Tibial artery (tissue), 4 donors: ENCODE measurements at regions not wholly inside any gene's neighbourhood (a gene's known extent, or its start where the extent isn't known, plus 50 kb on each side); places are given as distances from the start of the nearest gene placed in this dataset.
A peak's percentile ranks its signal among the peaks of the same experiment; 100 is the strongest.

Experiments used
- DNase-seq, 2 donors: peaks; one replicate each; pipeline ENCODE4 v3.0.0-alpha.2; 2019
- H3K27ac ChIP-seq, 2 donors: fragments of 200-600 bp; sonication (generic) in 1 of 2; 1 replicate in 1 of 2; 2 replicates in 1 of 2; pipeline ENCODE4 v1.5.1; 2018 to 2019; ENCODE audit warnings: mild to moderate bottlenecking in 1 of 2
- H3K27me3 ChIP-seq, 2 donors: fragments of 200-600 bp; sonication (generic) in 1 of 2; one replicate each; pipeline versions ENCODE4 v1.5.1 to v1.6.0; 2016 to 2019
- H3K36me3 ChIP-seq, 3 donors: fragments of 200-600 bp; sonication (generic) in 2 of 3; one replicate each; pipeline ENCODE4 v1.5.1; 2016 to 2019; ENCODE audit warnings: mild to moderate bottlenecking in 2 of 3
- H3K4me1 ChIP-seq, 4 donors: fragments of 200-600 bp; sonication (generic) in 2 of 4; 1 replicate in 3 of 4; 2 replicates in 1 of 4; pipeline ENCODE4 v1.5.1; 2016 to 2019
- H3K4me3 ChIP-seq, 2 donors: fragments of 200-600 bp; sonication (generic) in 1 of 2; 1 replicate in 1 of 2; 2 replicates in 1 of 2; pipeline ENCODE4 v1.5.1; 2018 to 2019; ENCODE audit warnings: mild to moderate bottlenecking in 2 of 2
- H3K9me3 ChIP-seq, 3 donors: fragments of 200-600 bp; sonication (generic) in 1 of 3; one replicate each; pipeline ENCODE4 v1.5.1; 2016 to 2019
- CTCF ChIP-seq, 2 experiments: fragments of 200-600 bp in 1 of 2; fragments of 450-650 bp in 1 of 2; IDR thresholded peaks; one replicate each; pipeline ENCODE4 v1.5.1; 2017 to 2019; ENCODE audit warnings: antibody characterized with exemption in 2 of 2, mild to moderate bottlenecking in 1 of 2, moderate library complexity in 1 of 2
- intact Hi-C: fragments of 100-400 bp; cut with DNase I; formaldehyde crosslinking; loops from one replicate; pipeline ENCODE4 v1.15.0; 2023; ENCODE audit warnings: low total_unique reads

DNA sequence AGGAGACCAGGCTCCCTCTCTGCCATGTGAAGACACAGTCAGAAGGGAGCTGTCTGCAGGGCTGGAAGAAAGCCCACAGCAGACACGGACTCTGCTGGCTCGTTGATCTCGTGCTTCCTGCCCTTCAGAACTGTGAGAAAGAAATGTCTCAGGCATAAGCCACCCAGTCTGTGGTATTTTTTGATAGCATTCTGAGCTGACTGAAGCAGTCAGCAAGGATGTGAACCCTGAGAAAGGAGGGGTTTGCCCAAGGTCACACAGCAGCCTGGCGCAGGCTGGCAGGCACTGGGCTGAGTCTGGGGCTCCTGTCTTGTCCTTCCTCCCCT lies 255.1 kb upstream of the B3GAT1 start:
- Histone ChIP-seq H3K27me3 (peaks cover 0 to 24% of the 10 kb centered on the region in 2 donors), H3K9me3 (peaks cover 0 to 5% (median 0%) of the 10 kb centered on the region in 3 donors), H3K36me3 (no peaks in the 10 kb centered on the region), H3K4me1 (no peaks in the 10 kb centered on the region), H3K27ac (no peak overlapping the region), H3K4me3 (no peak overlapping the region)
- intact Hi-C loops: no loop called here
- DNase-seq: no peak
- TF ChIP-seq CTCF (IDR thresholded peaks at IDR 0.05): no peak

- peak in 1 of 2 donors; percentile 44 for DNase-seq
- no peaks in the 10 kb centered on the region for H3K4me1 ChIP-seq
- H3K4me3 ChIP-seq: no peak overlapping the region
- H3K36me3 ChIP-seq: no peaks in the 10 kb centered on the region
- TF ChIP-seq CTCF (IDR thresholded peaks at IDR 0.05): no peak
- peaks cover 0 to 22% of the 10 kb centered on the region in 2 donors for H3K27me3 ChIP-seq
- intact Hi-C loops: no loop called here
- no peak overlapping the region for H3K27ac ChIP-seq
- H3K9me3 ChIP-seq: peaks cover 0 to 5% (median 0%) of the 10 kb centered on the region in 3 donors
Observed at GRCh38 chr11:134666273-134667174, 254.5 kb upstream of the B3GAT1 start.

DNA sequence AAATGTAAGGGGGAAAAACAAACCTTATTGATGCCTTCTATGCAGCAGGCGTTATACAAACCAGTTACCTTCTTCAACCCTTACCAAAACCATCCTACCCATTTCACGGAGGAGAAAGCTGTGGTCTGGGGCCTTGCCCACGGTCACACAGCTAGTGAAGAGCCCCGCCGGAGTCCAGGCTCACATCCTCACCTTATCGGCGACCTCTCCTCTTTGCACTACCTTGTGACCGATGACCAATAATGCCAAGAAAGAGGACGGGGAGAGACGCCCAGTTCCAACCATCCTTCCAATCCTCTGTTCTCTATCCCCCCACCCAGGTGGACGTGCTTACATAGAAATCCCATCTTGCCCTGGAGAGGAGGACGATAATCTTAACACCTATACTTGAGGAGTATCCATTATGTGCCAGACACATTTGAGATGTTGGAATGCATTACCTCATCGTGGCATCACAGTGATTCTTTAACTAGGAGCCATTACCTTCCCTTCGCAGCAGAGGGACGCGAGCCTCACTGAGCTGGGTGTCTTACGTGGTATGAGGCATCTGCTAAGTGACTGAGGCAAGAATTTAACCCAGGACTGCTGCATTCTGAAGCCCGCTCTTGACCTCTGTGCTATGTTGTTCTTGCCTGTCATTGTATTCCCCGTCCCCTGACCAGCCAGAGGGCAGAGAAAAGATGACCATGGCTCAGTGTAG lies 253.7 kb upstream of the B3GAT1 start:
- peaks cover 0 to 5% (median 0%) of the 10 kb centered on the region in 3 donors for H3K9me3 ChIP-seq
- TF ChIP-seq CTCF (IDR thresholded peaks at IDR 0.05): no peak
- intact Hi-C loops: no loop called here
- peaks cover 0 to 22% of the 10 kb centered on the region in 2 donors for H3K27me3 ChIP-seq
- H3K27ac ChIP-seq: no peak overlapping the region
- H3K4me1 ChIP-seq: no peaks in the 10 kb centered on the region
- H3K4me3 ChIP-seq: no peak overlapping the region
- peak in 1 of 2 donors; percentile 33 for DNase-seq
- no peaks in the 10 kb centered on the region for H3K36me3 ChIP-seq

- DNase-seq: peak in 1 of 2 donors; percentile 56
- peaks cover 0 to 5% (median 0%) of the 10 kb centered on the region in 3 donors for H3K9me3 ChIP-seq
- H3K36me3 ChIP-seq: no peaks in the 10 kb centered on the region
- peaks cover 0 to 17% of the 10 kb centered on the region in 2 donors for H3K27me3 ChIP-seq
- H3K4me3 ChIP-seq: no peak overlapping the region
- no peaks in the 10 kb centered on the region for H3K4me1 ChIP-seq
- no peak overlapping the region for H3K27ac ChIP-seq
- no peak for TF ChIP-seq CTCF (IDR thresholded peaks at IDR 0.05)
- intact Hi-C loops: no loop called here
Observed at GRCh38 chr11:134665188-134665535, 253.1 kb upstream of the B3GAT1 start.

DNA sequence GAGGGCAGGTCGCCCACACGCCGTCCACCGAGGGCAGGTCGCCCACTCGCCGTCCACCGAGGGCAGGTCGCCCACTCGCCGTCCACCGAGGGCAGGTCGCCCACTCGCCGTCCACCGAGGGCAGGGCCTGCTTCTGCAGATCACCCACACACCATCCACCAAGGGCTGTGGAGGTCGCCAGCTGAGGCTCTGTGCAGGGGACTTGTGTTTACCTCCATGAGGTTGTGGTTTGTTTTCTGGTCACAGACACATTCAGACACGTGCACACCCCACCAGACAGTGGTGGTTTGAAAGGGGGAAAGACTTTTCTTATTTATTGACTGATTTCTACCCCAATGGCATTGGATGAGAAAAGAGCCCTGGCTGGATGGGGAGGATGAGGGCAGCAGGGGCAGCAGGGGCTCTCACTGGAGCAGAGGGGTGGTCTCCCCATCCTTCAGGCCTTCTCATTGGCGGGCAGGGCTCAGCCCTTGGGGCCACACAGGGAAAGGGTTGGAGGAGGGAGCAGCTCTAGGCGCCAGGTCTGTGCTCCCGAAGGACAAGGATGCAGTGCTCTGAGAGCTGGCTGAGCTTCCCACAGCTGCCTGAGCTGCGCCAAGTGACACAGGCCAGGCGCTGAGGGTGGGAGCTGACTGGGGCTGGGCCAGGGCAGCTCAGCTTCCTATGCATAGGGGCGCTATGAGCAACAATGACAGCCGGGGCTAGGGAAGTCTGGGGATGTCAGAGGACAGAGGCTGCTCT lies 252.6 kb upstream of the B3GAT1 start:
- intact Hi-C loops: no loop called here
- DNase-seq: peak in 1 of 2 donors; percentile 47

More for the DNA sequence above, 252.6 kb upstream of the B3GAT1 start:
- H3K4me3 ChIP-seq: no peak overlapping the region
- no peaks in the 10 kb centered on the region for H3K4me1 ChIP-seq
- TF ChIP-seq CTCF (IDR thresholded peaks at IDR 0.05): no peak
- H3K27ac ChIP-seq: no peak overlapping the region
- peaks cover 0 to 5% (median 0%) of the 10 kb centered on the region in 3 donors for H3K9me3 ChIP-seq
- H3K27me3 ChIP-seq: peaks cover 0 to 12% of the 10 kb centered on the region in 2 donors
- no peaks in the 10 kb centered on the region for H3K36me3 ChIP-seq
